ENCODE measurements at regions not wholly inside any gene's neighbourhood (a gene's known extent, or its start where the extent isn't known, plus 50 kb on each side); places are given as distances from the start of the nearest gene placed in this dataset.

DNA sequence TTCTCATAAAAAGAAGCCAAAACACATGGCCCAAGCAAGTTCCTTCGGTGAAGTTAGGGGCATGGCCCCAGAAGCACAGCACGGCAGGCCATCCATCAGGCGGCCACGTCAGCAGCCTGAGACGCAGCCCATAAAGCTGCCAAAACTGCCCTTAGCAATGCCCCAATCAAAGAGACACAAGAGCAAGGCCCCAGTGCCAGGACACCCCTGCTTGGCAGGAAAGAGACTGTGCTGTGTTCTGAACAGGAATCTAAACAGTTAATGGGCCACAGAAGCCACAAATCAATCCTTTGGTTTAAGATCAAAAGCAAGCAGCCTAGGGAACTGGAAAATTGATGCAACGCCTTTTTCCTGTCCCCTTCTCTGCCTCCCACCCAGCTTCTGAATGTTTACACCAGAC lies 497.0 kb upstream of the USP24 start:
- ChIA-PET POLR2A (no interaction called here), CTCF (interaction anchor here (1.6 to 1.7 kb wide), 2 partner anchors 9 to 11 kb away, joined by 5 to 6 read pairs; no protein-coding TSS in a partner anchor)
- TF ChIP-seq CTCF (IDR thresholded peaks at IDR 0.05; ENCODE audit: insufficient read depth, low read length, missing control alignments), result no peak
- DNase-seq (ENCODE audit: low read depth, low spot score), result no peak
- no peak overlapping the region for H3K4me3 ChIP-seq (ENCODE audit: low read depth, low read length)

- CTCF ChIA-PET, result no interaction called here
These were observed 493.6 kb upstream of the USP24 start for GRCh38 chr1:55708781-55709180.

DNA sequence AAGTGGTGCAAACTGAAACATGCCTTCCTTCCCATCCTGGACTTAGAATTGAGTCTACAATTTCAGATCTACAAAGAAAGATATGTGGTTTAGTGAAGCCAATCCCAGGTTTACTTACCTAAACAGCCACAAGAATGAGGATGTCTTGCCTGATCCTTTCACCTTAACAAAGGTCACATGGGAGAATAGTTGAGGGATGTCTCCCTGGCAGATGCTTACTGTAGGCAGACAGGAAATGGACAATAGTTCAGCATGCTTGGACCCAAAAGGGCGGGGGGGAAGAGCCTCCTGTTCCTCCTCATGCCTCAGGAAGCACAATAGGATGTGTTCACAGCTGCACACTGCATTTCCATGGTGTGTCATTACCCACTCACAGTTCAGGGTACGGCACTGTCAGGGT lies 492.7 kb upstream of the USP24 start:
- DNase-seq (ENCODE audit: low read depth, low spot score), result no peak
- ChIA-PET CTCF (no interaction called here), POLR2A (no interaction called here)
- H3K4me3 ChIP-seq (ENCODE audit: low read depth, low read length), result no peak overlapping the region
- no peak for TF ChIP-seq CTCF (IDR thresholded peaks at IDR 0.05; ENCODE audit: insufficient read depth, low read length, missing control alignments)

More at GRCh38 chr1:55708781-55709180, 493.6 kb upstream of the USP24 start:
- no peak overlapping the region for H3K4me3 ChIP-seq (ENCODE audit: low read depth, low read length)
- no peak for DNase-seq (ENCODE audit: low read depth, low spot score)
- POLR2A ChIA-PET, result no interaction called here
- no peak for TF ChIP-seq CTCF (IDR thresholded peaks at IDR 0.05; ENCODE audit: insufficient read depth, low read length, missing control alignments)

- ChIA-PET CTCF (no interaction called here), POLR2A (no interaction called here)
- TF ChIP-seq CTCF (IDR thresholded peaks at IDR 0.05; ENCODE audit: insufficient read depth, low read length, missing control alignments), result no peak
- no peak overlapping the region for H3K4me3 ChIP-seq (ENCODE audit: low read depth, low read length)
- no peak for DNase-seq (ENCODE audit: low read depth, low spot score)
These were observed 492.0 kb upstream of the USP24 start for GRCh38 chr1:55707196-55707595.

GRCh38 chr1:55706397-55706796 lies 491.2 kb upstream of the USP24 start:
- TF ChIP-seq CTCF (IDR thresholded peaks at IDR 0.05; ENCODE audit: insufficient read depth, low read length, missing control alignments), result no peak
- no peak overlapping the region for H3K4me3 ChIP-seq (ENCODE audit: low read depth, low read length)
- ChIA-PET POLR2A (no interaction called here), CTCF (interaction anchor here (1.4 kb wide), 1 partner anchor 12 kb away, joined by 3 read pairs; no protein-coding TSS in a partner anchor)
- no peak for DNase-seq (ENCODE audit: low read depth, low spot score)

DNA sequence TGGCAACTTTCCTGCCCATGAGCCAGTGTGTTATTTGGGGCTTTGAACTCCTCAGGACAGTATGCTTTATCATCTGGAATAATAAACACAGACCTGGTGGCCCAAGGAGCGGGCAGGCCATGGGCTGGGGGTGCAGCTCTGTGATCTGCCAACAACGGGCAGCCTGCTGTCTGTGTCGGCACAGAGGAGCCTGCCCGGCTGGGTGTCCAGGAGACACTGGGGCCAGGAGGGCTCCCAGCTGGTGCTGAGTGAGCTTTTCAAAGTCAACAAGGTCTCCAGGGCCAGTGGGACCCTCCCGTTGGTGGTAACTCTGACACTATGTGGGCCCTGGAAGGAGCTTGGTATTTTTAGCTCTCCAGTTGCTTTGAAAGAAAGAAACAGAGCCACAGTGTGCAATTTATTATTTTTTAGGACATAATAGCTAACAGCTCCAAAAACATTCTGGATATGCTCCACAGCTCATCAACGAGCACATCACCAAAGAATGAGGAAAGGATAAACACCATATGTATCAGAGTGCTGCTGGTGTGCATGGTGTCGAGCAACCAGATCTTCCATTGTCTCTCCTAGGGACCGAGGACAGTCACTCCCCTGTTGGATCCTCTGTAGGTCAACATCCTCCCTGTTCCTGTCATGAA lies 488.7 kb upstream of the USP24 start:
- ChIA-PET CTCF (interaction anchor here (1.2 to 4.1 kb wide), 6 partner anchors 8 to 419 kb away, joined by 3 to 25 read pairs (median 4); no protein-coding TSS in a partner anchor), POLR2A (interaction anchor here (0.6 to 1.8 kb wide), 4 partner anchors 13 to 873 kb away, joined by 3 to 5 read pairs (median 3); no protein-coding TSS in a partner anchor)
- no peak for TF ChIP-seq CTCF (IDR thresholded peaks at IDR 0.05; ENCODE audit: insufficient read depth, low read length, missing control alignments)
- H3K4me3 ChIP-seq (ENCODE audit: low read depth, low read length), result no peak overlapping the region
- DNase-seq (ENCODE audit: low read depth, low spot score), result no peak

Measured in AG04449 (cell line).